NOMO-1 treated with DMSO at 0.1 percent for 48 hours (cell line): ENCODE measurements at regions not wholly inside any gene's neighbourhood (a gene's known extent, or its start where the extent isn't known, plus 50 kb on each side); places are given as distances from the start of the nearest gene placed in this dataset.
"Not testable (repeated sequence)": the region's sequence is repeated elsewhere in the genome, so short reads cannot be mapped to it uniquely, and the experiment has no call there.

Experiments used
- DNase-seq: peaks from one replicate; lab custom pipeline; 2025; ENCODE audit not compliant: unreplicated experiment; lab: John Stamatoyannopoulos, UW

GRCh38 chr5:136924490-136924889 lies 559.1 kb upstream of the TRPC7 start:
- no peak for DNase-seq

DNA sequence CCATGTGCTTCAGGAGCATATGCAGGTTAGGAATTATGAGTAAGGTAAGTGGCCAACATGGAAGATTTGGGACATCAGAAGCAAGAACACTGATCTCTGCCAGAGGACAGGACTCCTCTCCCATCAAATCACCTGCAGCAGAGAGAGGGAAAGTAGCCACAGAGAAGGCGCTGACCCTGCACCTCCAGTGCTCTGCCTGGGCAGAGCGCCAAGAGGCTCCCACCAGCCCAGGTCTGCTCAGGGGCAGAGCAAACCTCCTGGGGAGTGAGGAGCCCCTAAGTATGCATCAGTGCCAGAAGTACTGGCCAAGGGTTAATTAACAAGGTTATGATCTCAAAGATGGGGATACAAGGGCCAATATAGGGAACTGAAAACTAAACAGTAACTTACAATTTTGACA lies 545.3 kb upstream of the TRPC7 start:
- no peak for DNase-seq

GRCh38 chr5:136909906-136910305 lies 544.6 kb upstream of the TRPC7 start:
- no peak for DNase-seq

GRCh38 chr5:136907371-136907770 lies 542.0 kb upstream of the TRPC7 start:
- DNase-seq: no peak

GRCh38 chr5:136906545-136906944 lies 541.2 kb upstream of the TRPC7 start:
- DNase-seq: no peak

DNA sequence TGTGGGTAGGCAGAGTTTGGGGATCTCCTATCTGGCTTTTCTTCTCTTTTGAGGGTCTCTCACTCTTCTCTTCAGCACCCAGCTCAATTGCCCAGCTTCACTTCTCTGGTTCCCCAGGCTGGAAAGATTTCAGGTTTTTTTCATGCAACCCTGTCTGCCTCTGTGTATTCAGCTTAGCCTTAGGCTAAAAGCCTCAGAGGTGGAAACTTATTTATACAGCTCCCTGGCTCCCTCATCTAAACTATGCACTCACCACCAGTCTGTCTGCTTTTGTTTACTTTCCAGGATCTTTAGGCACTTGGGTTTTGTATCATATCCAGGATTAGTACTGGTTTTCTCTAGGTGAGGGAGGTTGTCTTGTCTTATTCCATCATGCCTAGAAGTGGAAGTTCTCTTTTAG lies 540.2 kb upstream of the TRPC7 start:
- DNase-seq: no peak

- DNase-seq: no peak
These were observed 528.7 kb upstream of the TRPC7 start for GRCh38 chr5:136894070-136894469.

GRCh38 chr5:136892000-136892399 lies 526.7 kb upstream of the TRPC7 start:
- DNase-seq: no peak

DNA sequence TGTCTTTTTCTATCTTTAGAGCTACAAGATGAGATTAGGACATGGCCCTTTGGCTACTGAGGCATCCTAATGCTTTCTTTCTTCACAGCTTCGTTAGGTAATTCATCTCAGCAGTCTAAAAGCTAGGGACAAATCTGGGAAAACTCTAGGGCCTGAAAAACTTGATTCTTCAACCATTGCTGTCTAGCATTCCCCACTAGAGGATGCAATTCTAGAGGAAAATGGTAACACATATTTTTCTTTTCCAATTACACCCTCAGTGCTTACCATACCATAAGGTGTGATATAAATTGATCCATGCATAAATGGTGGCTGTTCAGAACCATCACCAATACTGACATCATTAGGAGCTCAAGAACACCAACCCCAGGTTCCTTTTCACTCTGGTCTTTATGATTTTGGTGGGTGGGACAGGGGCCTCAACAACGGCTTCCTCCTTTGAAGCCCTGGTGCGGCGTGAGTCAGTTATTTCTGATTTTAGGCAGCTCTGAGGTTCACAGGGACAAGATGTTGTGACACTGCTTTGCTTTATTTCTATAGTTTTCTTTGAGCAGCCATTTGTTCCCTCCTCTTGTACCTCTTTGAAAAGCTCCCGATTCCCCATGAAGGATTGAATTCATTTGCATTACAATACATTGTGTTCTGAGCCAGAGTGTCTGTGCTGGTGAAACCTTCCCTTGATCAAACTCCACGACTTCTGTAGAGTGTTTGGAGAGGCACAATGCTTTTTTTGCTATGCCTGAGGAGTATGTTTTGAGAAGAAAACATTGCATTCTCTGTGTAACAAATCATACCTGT lies 526.0 kb upstream of the TRPC7 start:
- no peak for DNase-seq

GRCh38 chr5:136890431-136891148 lies 525.2 kb upstream of the TRPC7 start:
- DNase-seq: no peak

DNA sequence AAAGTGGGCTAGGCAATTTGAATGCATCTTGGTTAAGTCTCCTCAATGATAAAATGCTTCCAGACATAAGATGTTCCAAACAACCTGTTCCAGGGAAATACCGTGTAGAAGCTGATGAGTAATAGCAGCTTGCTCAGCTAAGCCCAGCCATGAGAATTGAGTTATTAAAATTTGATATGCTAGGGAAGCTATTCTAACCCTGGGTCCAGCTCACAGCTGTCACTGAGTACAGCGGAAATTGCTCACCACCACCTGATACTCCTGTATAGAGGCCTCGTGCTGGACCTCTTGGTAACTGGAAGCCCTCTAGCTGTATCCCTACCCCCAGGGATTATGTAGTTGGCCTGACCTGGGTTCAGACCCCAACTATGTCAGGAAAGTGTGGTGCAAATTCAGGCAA lies 521.3 kb upstream of the TRPC7 start:
- no peak for DNase-seq

GRCh38 chr5:136864960-136865359 lies 499.6 kb upstream of the TRPC7 start:
- no peak for DNase-seq

- DNase-seq: no peak
These were observed 491.3 kb upstream of the TRPC7 start for GRCh38 chr5:136856648-136857047.

- DNase-seq: no peak
These were observed 488.6 kb upstream of the TRPC7 start for GRCh38 chr5:136853971-136854370.

GRCh38 chr5:136840601-136841000 lies 475.3 kb upstream of the TRPC7 start:
- DNase-seq: no peak

DNA sequence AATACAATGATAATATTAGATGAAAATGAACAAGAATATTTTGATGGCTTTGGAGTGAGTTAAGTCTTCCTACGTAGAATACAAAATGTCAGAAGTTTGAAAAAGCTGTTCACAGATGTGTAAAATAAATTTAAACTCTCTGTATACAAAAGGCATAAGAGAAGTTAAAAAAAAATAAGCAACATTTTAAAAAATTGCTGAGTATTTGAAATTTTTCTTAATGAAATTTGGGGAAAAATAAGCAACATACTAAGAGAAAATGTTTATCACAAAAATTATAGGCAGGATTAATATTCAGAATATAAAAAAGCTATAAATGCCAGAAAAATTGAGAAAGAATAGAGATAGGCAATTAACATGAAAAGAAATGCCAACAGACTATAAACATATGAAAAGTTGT lies 470.7 kb upstream of the TRPC7 start:
- DNase-seq: no peak

GRCh38 chr5:136820848-136821247 lies 455.5 kb upstream of the TRPC7 start:
- DNase-seq: no peak

GRCh38 chr5:136819526-136820302 lies 454.4 kb upstream of the TRPC7 start:
- DNase-seq: no peak

DNA sequence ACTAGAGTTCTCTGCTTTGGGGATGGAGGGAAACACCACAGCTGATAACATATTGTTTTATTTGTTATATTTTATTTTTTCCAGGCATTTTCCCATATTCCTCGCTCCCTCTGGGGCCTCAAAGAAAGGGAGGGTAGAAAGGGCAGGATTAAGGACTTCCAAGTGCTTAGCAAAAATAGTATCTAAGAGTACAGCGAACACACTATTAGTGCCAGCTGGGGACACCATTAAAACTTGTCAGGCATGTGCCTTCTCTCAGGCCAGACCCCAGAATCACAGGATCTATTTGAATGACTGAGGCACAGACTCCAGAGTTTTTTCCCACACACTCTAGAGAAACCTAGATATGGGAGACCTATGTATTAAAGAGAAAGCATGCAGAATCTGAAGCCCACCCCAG lies 451.0 kb upstream of the TRPC7 start:
- no peak for DNase-seq

GRCh38 chr5:136814619-136815378 lies 449.5 kb upstream of the TRPC7 start:
- no peak for DNase-seq

DNA sequence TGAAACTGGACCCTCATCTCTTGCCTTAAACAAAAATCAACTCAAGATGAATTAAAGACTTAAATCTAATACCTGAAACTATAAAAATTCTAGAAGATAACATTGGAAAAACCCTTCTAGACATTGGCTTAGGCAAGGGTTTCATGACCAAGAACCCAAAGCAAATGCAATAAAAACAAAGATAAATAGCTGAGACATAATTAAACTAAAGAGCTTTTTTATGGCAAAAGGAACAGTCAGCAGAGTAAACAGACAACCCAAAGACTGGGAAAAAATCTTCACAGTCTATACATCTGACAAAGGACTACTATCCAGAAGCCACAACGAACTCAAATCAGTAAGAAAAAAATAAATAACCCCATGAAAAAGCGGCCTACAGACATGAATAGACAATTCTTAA lies 446.9 kb upstream of the TRPC7 start:
- DNase-seq: not testable (repeated sequence)
